ENCODE measurements at regions not wholly inside any gene's neighbourhood (a gene's known extent, or its start where the extent isn't known, plus 50 kb on each side); places are given as distances from the start of the nearest gene placed in this dataset.

DNA sequence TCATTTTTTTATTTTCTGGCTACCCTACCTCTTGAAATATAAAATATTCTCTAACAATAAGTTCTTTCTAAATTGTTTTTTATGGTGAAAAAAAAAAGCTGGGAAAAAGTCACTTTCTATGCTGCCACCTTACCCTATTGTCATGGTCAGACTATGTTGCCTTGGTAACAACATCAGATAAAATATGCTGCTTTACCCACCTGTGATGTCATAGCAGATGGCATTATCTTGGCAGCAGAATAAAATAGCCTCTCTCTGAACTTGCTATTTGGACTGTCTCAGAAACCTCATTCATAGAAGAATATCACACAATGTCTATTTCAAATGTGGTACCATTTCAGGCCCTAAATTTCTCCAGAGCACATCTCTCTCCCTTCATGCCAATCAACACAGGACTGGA is 69.6 kb upstream of the SGIP1 start:
- no peak for TF ChIP-seq ZNF596 (tag by site-specific recombination; IDR thresholded peaks at IDR 0.05)
- TF ChIP-seq, protein P1, sequence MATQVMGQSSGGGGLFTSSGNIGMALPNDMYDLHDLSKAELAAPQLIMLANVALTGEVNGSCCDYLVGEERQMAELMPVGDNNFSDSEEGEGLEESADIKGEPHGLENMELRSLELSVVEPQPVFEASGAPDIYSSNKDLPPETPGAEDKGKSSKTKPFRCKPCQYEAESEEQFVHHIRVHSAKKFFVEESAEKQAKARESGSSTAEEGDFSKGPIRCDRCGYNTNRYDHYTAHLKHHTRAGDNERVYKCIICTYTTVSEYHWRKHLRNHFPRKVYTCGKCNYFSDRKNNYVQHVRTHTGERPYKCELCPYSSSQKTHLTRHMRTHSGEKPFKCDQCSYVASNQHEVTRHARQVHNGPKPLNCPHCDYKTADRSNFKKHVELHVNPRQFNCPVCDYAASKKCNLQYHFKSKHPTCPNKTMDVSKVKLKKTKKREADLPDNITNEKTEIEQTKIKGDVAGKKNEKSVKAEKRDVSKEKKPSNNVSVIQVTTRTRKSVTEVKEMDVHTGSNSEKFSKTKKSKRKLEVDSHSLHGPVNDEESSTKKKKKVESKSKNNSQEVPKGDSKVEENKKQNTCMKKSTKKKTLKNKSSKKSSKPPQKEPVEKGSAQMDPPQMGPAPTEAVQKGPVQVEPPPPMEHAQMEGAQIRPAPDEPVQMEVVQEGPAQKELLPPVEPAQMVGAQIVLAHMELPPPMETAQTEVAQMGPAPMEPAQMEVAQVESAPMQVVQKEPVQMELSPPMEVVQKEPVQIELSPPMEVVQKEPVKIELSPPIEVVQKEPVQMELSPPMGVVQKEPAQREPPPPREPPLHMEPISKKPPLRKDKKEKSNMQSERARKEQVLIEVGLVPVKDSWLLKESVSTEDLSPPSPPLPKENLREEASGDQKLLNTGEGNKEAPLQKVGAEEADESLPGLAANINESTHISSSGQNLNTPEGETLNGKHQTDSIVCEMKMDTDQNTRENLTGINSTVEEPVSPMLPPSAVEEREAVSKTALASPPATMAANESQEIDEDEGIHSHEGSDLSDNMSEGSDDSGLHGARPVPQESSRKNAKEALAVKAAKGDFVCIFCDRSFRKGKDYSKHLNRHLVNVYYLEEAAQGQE (tag by site-specific recombination; IDR thresholded peaks at IDR 0.05) = no peak
